Stimulated activated CD4-positive, alpha-beta T cell treated with anti-CD3 and anti-CD28 coated beads, Interleukin-4, amount 100 ng/mL, for 48 hours (primary cell): ENCODE measurements at regions not wholly inside any gene's neighbourhood (a gene's known extent, or its start where the extent isn't known, plus 50 kb on each side); places are given as distances from the start of the nearest gene placed in this dataset.

Experiments used
- DNase-seq, 2 donors: peaks; one replicate each; pipeline ENCODE4 v3.0.0-alpha.2; 2020; ENCODE audit warnings: low read depth in 2 of 2

GRCh38 chr6:156378853-156379252 is 398.3 kb upstream of the ARID1B start:
- DNase-seq, result no peak

GRCh38 chr6:156376091-156376490 is 401.1 kb upstream of the ARID1B start:
- DNase-seq, result no peak

GRCh38 chr6:156359912-156360311 is 417.3 kb upstream of the ARID1B start:
- DNase-seq, result no peak

- DNase-seq, result no peak
Observed at GRCh38 chr6:156352861-156353260, 424.3 kb upstream of the ARID1B start.

GRCh38 chr6:156351346-156351966 is 425.7 kb upstream of the ARID1B start:
- DNase-seq, result no peak

GRCh38 chr6:156350337-156350736 is 426.8 kb upstream of the ARID1B start:
- DNase-seq, result no peak

GRCh38 chr6:156348849-156349248 is 428.3 kb upstream of the ARID1B start:
- no peak for DNase-seq

GRCh38 chr6:156348424-156348823 is 428.8 kb upstream of the ARID1B start:
- DNase-seq, result no peak

GRCh38 chr6:156347656-156348055 is 429.5 kb upstream of the ARID1B start:
- no peak for DNase-seq

- no peak for DNase-seq
Observed at GRCh38 chr6:156347246-156347645, 429.9 kb upstream of the ARID1B start.

- DNase-seq, result no peak
Observed at GRCh38 chr6:156345700-156346099, 431.5 kb upstream of the ARID1B start.

GRCh38 chr6:156344491-156344890 is 432.7 kb upstream of the ARID1B start:
- no peak for DNase-seq

GRCh38 chr6:156337801-156338200 is 439.4 kb upstream of the ARID1B start:
- no peak for DNase-seq

- DNase-seq, result no peak
Observed at GRCh38 chr6:156336733-156337132, 440.4 kb upstream of the ARID1B start.

- no peak for DNase-seq
Observed at GRCh38 chr6:156336089-156336488, 441.1 kb upstream of the ARID1B start.

GRCh38 chr6:156334966-156335365 is 442.2 kb upstream of the ARID1B start:
- DNase-seq, result no peak

- no peak for DNase-seq
Observed at GRCh38 chr6:156319707-156320106, 457.5 kb upstream of the ARID1B start.

GRCh38 chr6:156316583-156317125 is 460.5 kb upstream of the ARID1B start:
- DNase-seq, result no peak

- DNase-seq, result no peak
Observed at GRCh38 chr6:156315146-156315545, 462.0 kb upstream of the ARID1B start.

- no peak for DNase-seq
Observed at GRCh38 chr6:156313037-156313436, 464.1 kb upstream of the ARID1B start.

- DNase-seq, result no peak
Observed at GRCh38 chr6:156311291-156311690, 465.9 kb upstream of the ARID1B start.

GRCh38 chr6:156310701-156311100 is 466.5 kb upstream of the ARID1B start:
- no peak for DNase-seq

- DNase-seq, result no peak
Observed at GRCh38 chr6:156309017-156309416, 468.2 kb upstream of the ARID1B start.

- DNase-seq, result no peak
Observed at GRCh38 chr6:156308604-156309003, 468.6 kb upstream of the ARID1B start.
